Hepatocyte (in vitro differentiated cells): ENCODE measurements at regions not wholly inside any gene's neighbourhood (a gene's known extent, or its start where the extent isn't known, plus 50 kb on each side); places are given as distances from the start of the nearest gene placed in this dataset.

ENCODE experiments used
- CTCF ChIP-seq: fragments of 200-600 bp; sonication (generic); IDR thresholded peaks from 2 replicates; pipeline ENCODE4 v1.5.1; 2016; ENCODE audit warnings: antibody characterized with exemption, mild to moderate bottlenecking; ENCODE audit not compliant: poor library complexity
- EZH2 ChIP-seq: fragments of 200-600 bp; sonication (generic); IDR thresholded peaks from 2 replicates; pipeline ENCODE4 v1.6.1; 2016; ENCODE audit warnings: antibody characterized with exemption, mild to moderate bottlenecking, borderline replicate concordance

GRCh38 chr2:575727-576236, 101.4 kb downstream of the TMEM18 start:
- TF ChIP-seq CTCF (no peak), EZH2 (no peak)
